Epithelial cell of proximal tubule (primary cell): ENCODE measurements at regions not wholly inside any gene's neighbourhood (a gene's known extent, or its start where the extent isn't known, plus 50 kb on each side); places are given as distances from the start of the nearest gene placed in this dataset.

Experiments
- DNase-seq: peaks from one replicate; pipeline ENCODE4 v3.0.0-alpha.2; 2011; ENCODE audit warnings: low read depth
- H3K4me3 ChIP-seq: 2 replicates; pipeline ENCODE4 v1.5.1; 2011; ENCODE audit warnings: low read depth, mild to moderate bottlenecking, low read length
- TF ChIP-seq, protein P1 (sequence below): conservative IDR thresholded peaks from 2 replicates; pipeline ENCODE4 v1.5.1; 2012; ENCODE audit warnings: low read depth, mild to moderate bottlenecking, low read length

DNA sequence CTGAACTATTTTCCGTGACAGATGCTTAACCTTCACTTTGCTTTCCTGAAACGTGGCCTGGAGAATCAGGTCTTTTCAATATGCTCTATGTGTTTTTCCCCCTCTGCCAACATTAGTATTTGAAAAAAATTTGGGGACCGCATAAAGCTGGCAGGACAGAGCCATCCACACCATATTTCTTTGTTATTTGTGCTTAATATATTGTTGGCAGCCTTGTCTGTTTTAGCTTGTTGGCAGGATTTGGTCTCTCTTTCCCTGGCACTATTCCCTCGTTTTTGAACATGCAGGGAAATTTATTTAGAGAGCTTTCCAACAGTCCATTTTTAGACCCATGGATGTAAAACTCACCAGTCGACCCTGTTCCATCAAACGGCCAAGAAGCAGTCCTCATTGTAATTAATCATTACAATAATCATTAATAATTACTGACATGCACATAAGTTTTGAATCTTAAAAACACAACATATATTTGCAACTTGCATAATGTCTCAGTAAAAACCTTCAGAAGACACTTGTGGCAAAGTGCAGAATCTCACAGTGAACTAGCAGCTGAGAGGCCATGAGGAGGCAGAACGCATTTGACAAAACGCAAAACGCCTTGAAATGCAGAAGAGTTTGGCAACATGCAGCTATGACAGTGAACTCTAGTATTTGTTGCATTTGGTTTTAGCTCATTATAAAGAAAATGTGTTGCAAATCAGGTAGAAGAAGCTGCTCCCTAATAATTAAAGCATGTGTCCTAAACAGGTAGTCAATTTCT is 514.2 kb downstream of the C6orf118 start:
- no peak for DNase-seq
- no peak overlapping the region for H3K4me3 ChIP-seq
- TF ChIP-seq, protein P1, sequence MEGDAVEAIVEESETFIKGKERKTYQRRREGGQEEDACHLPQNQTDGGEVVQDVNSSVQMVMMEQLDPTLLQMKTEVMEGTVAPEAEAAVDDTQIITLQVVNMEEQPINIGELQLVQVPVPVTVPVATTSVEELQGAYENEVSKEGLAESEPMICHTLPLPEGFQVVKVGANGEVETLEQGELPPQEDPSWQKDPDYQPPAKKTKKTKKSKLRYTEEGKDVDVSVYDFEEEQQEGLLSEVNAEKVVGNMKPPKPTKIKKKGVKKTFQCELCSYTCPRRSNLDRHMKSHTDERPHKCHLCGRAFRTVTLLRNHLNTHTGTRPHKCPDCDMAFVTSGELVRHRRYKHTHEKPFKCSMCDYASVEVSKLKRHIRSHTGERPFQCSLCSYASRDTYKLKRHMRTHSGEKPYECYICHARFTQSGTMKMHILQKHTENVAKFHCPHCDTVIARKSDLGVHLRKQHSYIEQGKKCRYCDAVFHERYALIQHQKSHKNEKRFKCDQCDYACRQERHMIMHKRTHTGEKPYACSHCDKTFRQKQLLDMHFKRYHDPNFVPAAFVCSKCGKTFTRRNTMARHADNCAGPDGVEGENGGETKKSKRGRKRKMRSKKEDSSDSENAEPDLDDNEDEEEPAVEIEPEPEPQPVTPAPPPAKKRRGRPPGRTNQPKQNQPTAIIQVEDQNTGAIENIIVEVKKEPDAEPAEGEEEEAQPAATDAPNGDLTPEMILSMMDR: no peak

DNA sequence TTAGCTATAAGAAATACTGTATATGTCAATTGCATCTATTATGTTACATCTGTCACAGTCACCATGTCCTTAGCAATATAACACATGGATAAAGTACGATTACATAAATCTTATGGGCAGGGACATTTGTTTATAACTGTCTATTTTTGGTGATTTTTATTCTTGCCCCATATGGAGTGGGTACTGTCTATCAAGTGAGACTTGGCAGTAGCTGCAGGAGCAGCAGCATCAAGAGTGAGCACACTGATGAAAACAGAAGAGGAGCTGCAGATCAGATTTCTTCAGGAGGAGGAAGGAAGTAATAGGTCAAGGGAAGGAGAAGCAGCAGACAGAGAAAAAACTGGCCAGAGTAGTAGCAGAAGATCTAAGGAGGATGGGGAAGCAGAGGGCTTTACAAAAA is 516.7 kb downstream of the C6orf118 start:
- no peak overlapping the region for H3K4me3 ChIP-seq
- TF ChIP-seq, protein P1: no peak
- no peak for DNase-seq

DNA sequence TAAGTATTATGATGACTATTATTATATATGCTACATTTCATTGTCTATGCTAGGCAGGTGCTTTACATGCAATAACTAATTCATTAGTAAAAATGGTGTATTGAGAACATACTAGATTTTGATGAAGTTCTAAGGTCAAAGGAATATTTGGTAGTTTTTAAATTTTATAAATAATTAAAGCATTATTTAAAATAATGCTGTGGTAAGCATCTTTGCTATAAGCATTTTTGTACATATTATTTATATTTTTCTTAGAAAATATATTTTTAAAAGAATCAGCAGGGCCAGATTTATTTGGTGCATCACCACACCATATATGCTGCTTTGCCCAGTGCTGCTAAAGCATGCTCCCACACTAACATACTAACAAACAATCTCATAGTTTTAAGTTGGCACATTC is 517.9 kb downstream of the C6orf118 start:
- TF ChIP-seq, protein P1: no peak

DNA sequence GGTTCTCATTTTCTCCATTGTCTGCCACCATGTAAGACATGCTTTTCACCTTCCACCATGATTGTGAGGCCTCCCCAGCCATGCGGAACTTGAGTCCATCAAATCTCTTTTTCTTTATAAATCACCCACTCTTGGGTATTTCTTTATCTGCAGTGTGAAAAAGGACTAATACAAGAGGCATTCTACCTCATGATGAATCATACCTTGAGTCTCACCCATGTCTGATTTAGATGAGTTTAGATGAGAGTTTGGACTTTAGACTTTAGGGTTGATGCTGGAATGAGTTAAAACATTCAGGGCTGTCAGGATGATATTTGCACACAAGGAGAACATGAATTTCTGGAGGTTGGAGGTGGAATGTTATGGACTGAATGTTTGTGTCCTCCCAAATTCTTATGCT is 545.6 kb downstream of the C6orf118 start:
- no peak for DNase-seq
- TF ChIP-seq, protein P1: no peak

More for the DNA sequence above, 517.9 kb downstream of the C6orf118 start:
- no peak for DNase-seq
- H3K4me3 ChIP-seq: no peak overlapping the region

DNA sequence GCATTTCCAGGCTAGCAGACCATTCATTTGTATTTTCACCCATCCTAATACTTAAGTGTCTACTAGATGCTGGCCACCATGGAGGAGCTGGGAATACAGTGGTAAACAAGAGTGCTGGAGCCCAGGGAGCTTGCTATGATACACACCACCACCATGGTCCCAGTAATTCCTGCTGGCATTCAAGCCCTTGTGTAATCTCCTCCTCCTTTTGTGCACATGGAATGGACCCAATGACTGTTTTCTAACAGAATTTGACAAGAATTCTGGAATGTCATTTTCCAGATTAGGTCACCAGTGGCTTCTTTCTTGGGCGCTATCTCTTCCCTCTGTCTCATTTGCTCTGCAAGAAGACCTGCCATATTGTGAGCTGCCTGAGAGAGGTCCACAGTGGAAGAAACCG is 552.0 kb downstream of the C6orf118 start:
- no peak overlapping the region for H3K4me3 ChIP-seq
- TF ChIP-seq, protein P1: no peak
- no peak for DNase-seq

More for the DNA sequence above, 545.6 kb downstream of the C6orf118 start:
- H3K4me3 ChIP-seq: no peak overlapping the region

DNA sequence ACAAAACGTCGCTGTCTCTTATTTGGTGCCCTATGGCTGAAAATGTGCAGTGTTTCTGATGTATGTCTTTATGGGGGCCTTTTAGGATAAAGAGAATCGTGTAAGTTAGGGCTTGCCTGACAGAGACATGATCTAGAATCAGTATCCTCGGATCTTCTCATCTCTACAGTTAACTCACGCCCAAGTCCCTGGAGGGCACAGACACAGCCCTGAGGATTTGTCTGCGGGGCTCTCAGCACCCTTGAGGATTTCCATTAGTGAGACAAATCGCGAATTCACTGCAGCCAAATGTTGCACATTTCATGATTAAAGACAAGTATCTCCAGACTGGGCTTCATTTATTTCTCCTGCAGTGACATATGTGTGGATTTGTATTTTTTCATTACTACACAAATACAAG is 552.7 kb downstream of the C6orf118 start:
- no peak for DNase-seq
- H3K4me3 ChIP-seq: no peak overlapping the region
- TF ChIP-seq, protein P1: no peak

DNA sequence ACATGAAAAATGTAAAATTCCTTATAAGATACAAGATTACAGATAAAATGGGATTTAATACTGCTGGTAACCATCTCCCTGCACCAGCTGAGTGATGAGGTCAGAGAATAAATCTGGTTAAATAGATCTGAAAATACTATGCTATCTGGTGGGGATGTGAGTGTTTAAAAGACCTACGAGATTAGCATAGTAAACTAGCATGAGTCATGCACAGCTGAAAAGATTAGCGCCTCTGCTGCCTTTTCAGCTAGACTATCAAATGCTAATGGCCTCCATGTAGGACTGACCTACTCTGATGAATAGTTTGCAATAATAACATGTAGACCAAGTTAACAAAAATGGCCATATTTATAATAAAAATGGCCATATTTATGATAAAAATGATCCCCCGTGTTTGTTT is 553.3 kb downstream of the C6orf118 start:
- TF ChIP-seq, protein P1: no peak
- DNase-seq: no peak
- no peak overlapping the region for H3K4me3 ChIP-seq
